Lower lobe of right lung (tissue), 2 donors: ENCODE measurements at regions not wholly inside any gene's neighbourhood (a gene's known extent, or its start where the extent isn't known, plus 50 kb on each side); places are given as distances from the start of the nearest gene placed in this dataset.

Source experiments
- ATAC-seq, 2 donors: fragments of 200-7000 bp; cut with Tn5 transposase; one replicate each; pipeline ENCODE4 v1.9.1; 2020 to 2022; ENCODE audit warnings: mild to moderate bottlenecking in 2 of 2, moderate library complexity in 2 of 2
- DNase-seq: peaks from one replicate; pipeline ENCODE4 v3.0.0-alpha.2; 2020
- H3K27ac ChIP-seq: fragments of 200-600 bp; one replicate; pipeline ENCODE4 v1.8.0; 2022
- H3K27me3 ChIP-seq: fragments of 200-600 bp; one replicate; pipeline ENCODE4 v1.8.0; 2022; ENCODE audit warnings: low read depth
- H3K36me3 ChIP-seq: fragments of 200-600 bp; one replicate; pipeline ENCODE4 v1.8.0; 2022; ENCODE audit warnings: mild to moderate bottlenecking
- H3K4me1 ChIP-seq: fragments of 200-600 bp; one replicate; pipeline ENCODE4 v1.8.0; 2022
- H3K4me3 ChIP-seq: fragments of 200-600 bp; one replicate; pipeline ENCODE4 v1.8.0; 2022; ENCODE audit warnings: mild to moderate bottlenecking
- H3K9me3 ChIP-seq: fragments of 200-600 bp; one replicate; pipeline ENCODE4 v1.8.0; 2022
- CTCF ChIP-seq: fragments of 200-600 bp; IDR thresholded peaks from one replicate; pipeline ENCODE4 v1.8.0; 2022; ENCODE audit warnings: antibody characterized with exemption, mild to moderate bottlenecking
- intact Hi-C: fragments of 100-400 bp; cut with DNase I; formaldehyde crosslinking; loops from one replicate; pipeline ENCODE4 v1.11.0; 2022
- donor health status: DM: no; HTN: yes; CAD: no; lungs with severe emphysema.

DNA sequence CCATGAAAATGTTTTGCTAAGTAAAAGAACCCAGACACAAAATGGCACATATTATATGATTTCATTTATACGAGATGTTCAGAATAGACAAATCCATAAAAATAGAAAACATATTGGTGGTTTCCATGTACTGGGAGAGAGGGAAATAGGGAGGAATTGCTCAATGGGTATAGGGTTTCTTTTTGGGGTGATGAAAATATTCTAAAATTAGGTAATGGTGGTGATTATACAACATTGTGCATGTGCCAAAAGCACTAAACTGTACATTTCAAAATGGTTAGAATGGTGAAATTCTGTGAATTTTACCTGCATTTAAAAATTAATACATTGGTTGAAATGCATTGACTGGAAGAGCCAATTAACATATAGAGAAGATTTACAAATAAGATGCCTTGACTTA, 613.9 kb downstream of the TNS3 start:
- no peak for DNase-seq
- Histone ChIP-seq H3K27ac (no peak overlapping the region), H3K36me3 (no peaks in the 10 kb centered on the region), H3K27me3 (no peaks in the 10 kb centered on the region), H3K9me3 (peaks cover 36% of the 10 kb centered on the region), H3K4me3 (no peak overlapping the region), H3K4me1 (no peaks in the 10 kb centered on the region)
- intact Hi-C loops = no loop called here
- TF ChIP-seq CTCF = no peak
- no peak for ATAC-seq

- Histone ChIP-seq H3K36me3 (no peaks in the 10 kb centered on the region), H3K27ac (no peak overlapping the region), H3K4me3 (no peak overlapping the region), H3K9me3 (peaks cover 50% of the 10 kb centered on the region), H3K27me3 (no peaks in the 10 kb centered on the region), H3K4me1 (no peaks in the 10 kb centered on the region)
- intact Hi-C loops = no loop called here
- ATAC-seq (no peak), DNase-seq (no peak)
- no peak for TF ChIP-seq CTCF
Measured at GRCh38 chr7:46963719-46964118, 618.2 kb downstream of the TNS3 start.

DNA sequence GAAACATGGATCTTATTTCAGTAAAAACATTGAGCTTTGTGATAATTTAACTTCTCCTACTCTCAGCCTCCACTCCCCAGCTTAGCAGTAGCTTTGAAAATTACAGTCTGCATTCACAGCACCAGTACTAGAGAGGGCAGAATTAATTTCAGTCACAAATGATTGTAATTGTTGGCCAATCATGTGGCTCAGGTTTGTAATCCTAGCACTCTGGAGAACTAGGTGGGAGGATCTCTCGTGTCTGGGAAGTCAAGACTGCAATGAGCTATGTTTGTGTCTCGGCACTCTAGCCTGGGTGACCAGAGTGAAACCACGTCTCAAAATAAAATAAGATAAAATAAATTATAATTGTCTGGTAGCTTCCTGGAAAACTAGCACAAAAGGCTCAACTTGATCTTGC, 620.9 kb downstream of the TNS3 start:
- Histone ChIP-seq H3K4me3 (no peak overlapping the region), H3K27ac (no peak overlapping the region), H3K36me3 (no peaks in the 10 kb centered on the region), H3K9me3 (peaks cover 41% of the 10 kb centered on the region), H3K4me1 (no peaks in the 10 kb centered on the region), H3K27me3 (no peaks in the 10 kb centered on the region)
- no peak for TF ChIP-seq CTCF
- intact Hi-C loops = no loop called here
- no peak for ATAC-seq
- no peak for DNase-seq

- H3K9me3 ChIP-seq = peaks cover 5% of the 10 kb centered on the region
- no peak for TF ChIP-seq CTCF
Measured at GRCh38 chr7:46957195-46957594, 624.7 kb downstream of the TNS3 start.

GRCh38 chr7:46955531-46955930, 626.4 kb downstream of the TNS3 start:
- H3K27me3 ChIP-seq = no peaks in the 10 kb centered on the region
- intact Hi-C loops = no loop called here
- H3K27ac ChIP-seq = no peak overlapping the region
- no peaks in the 10 kb centered on the region for H3K36me3 ChIP-seq
- ATAC-seq (no peak), DNase-seq (no peak)
- H3K9me3 ChIP-seq = peaks cover under 1% of the 10 kb centered on the region
- no peak for TF ChIP-seq CTCF
- H3K4me3 ChIP-seq = no peak overlapping the region
- no peaks in the 10 kb centered on the region for H3K4me1 ChIP-seq

More at GRCh38 chr7:46957195-46957594, 624.7 kb downstream of the TNS3 start:
- Histone ChIP-seq H3K4me1 (no peaks in the 10 kb centered on the region), H3K27me3 (no peaks in the 10 kb centered on the region), H3K4me3 (no peak overlapping the region), H3K27ac (no peak overlapping the region), H3K36me3 (no peaks in the 10 kb centered on the region)
- intact Hi-C loops = no loop called here
- ATAC-seq (no peak), DNase-seq (no peak)

GRCh38 chr7:46954181-46954580, 627.7 kb downstream of the TNS3 start:
- DNase-seq (no peak), ATAC-seq (no peak)
- Histone ChIP-seq H3K4me3 (no peak overlapping the region), H3K9me3 (no peaks in the 10 kb centered on the region), H3K4me1 (no peaks in the 10 kb centered on the region), H3K27ac (no peak overlapping the region), H3K27me3 (no peaks in the 10 kb centered on the region), H3K36me3 (no peaks in the 10 kb centered on the region)
- intact Hi-C loops = no loop called here
- TF ChIP-seq CTCF = no peak
